M059J (cell line): ENCODE measurements at regions not wholly inside any gene's neighbourhood (a gene's known extent, or its start where the extent isn't known, plus 50 kb on each side); places are given as distances from the start of the nearest gene placed in this dataset.
"Not testable (repeated sequence)": the region's sequence is repeated elsewhere in the genome, so short reads cannot be mapped to it uniquely, and the experiment has no call there.

Experiments used
- DNase-seq: peaks from one replicate; pipeline ENCODE4 v3.0.0-alpha.2; 2012; ENCODE audit warnings: low read depth

- DNase-seq: no peak
Observed at GRCh38 chr2:107108556-107108955, 222.6 kb upstream of the ST6GAL2 start.

GRCh38 chr2:107111623-107112022, 225.7 kb upstream of the ST6GAL2 start:
- DNase-seq: no peak

GRCh38 chr2:107112561-107112960, 226.6 kb upstream of the ST6GAL2 start:
- DNase-seq: no peak

GRCh38 chr2:107128381-107128780, 242.4 kb upstream of the ST6GAL2 start:
- DNase-seq: no peak

GRCh38 chr2:107132070-107132469, 246.1 kb upstream of the ST6GAL2 start:
- no peak for DNase-seq

GRCh38 chr2:107132746-107133145, 246.8 kb upstream of the ST6GAL2 start:
- no peak for DNase-seq

- no peak for DNase-seq
Observed at GRCh38 chr2:107133412-107133811, 247.4 kb upstream of the ST6GAL2 start.

GRCh38 chr2:107136733-107137132, 250.8 kb upstream of the ST6GAL2 start:
- no peak for DNase-seq

- no peak for DNase-seq
Observed at GRCh38 chr2:107137706-107138105, 251.7 kb upstream of the ST6GAL2 start.

- no peak for DNase-seq
Observed at GRCh38 chr2:107146181-107146580, 260.2 kb upstream of the ST6GAL2 start.

- DNase-seq: not testable (repeated sequence)
Observed at GRCh38 chr2:107146645-107147044, 260.7 kb upstream of the ST6GAL2 start.

GRCh38 chr2:107148055-107148454, 262.1 kb upstream of the ST6GAL2 start:
- no peak for DNase-seq

- DNase-seq: no peak
Observed at GRCh38 chr2:107148496-107148895, 262.5 kb upstream of the ST6GAL2 start.

GRCh38 chr2:107160640-107161239, 274.8 kb upstream of the ST6GAL2 start:
- no peak for DNase-seq

- no peak for DNase-seq
Observed at GRCh38 chr2:107168141-107168540, 282.2 kb upstream of the ST6GAL2 start.

GRCh38 chr2:107174171-107174570, 288.2 kb upstream of the ST6GAL2 start:
- DNase-seq: no peak

- DNase-seq: no peak
Observed at GRCh38 chr2:107182981-107183380, 297.0 kb upstream of the ST6GAL2 start.

GRCh38 chr2:107187870-107188269, 301.9 kb upstream of the ST6GAL2 start:
- no peak for DNase-seq

GRCh38 chr2:107195631-107196030, 309.7 kb upstream of the ST6GAL2 start:
- DNase-seq: no peak

- no peak for DNase-seq
Observed at GRCh38 chr2:107197594-107198294, 311.8 kb upstream of the ST6GAL2 start.

- no peak for DNase-seq
Observed at GRCh38 chr2:107202962-107203591, 317.1 kb upstream of the ST6GAL2 start.

- DNase-seq: no peak
Observed at GRCh38 chr2:107215401-107216350, 329.7 kb upstream of the ST6GAL2 start.
